ENCODE measurements at regions not wholly inside any gene's neighbourhood (a gene's known extent, or its start where the extent isn't known, plus 50 kb on each side); places are given as distances from the start of the nearest gene placed in this dataset.

GRCh38 chr2:67660871-67661270 lies 263.7 kb downstream of the ETAA1 start:
- TF ChIP-seq POLR2A (IDR thresholded peaks at IDR 0.05) (no peak), CTCF (IDR thresholded peaks at IDR 0.05) (no peak)

Data from lower leg skin (tissue), 3 donors.